H1 (cell line): ENCODE measurements at regions not wholly inside any gene's neighbourhood (a gene's known extent, or its start where the extent isn't known, plus 50 kb on each side); places are given as distances from the start of the nearest gene placed in this dataset.
A peak's percentile ranks its signal among the peaks of the same experiment; 100 is the strongest.

Experiments
- CTCF ChIA-PET: fragments of 300-600 bp; sonication (Branson Sonifier 250); formaldehyde crosslinking; loops from one replicate; lab custom pipeline; 2021; ENCODE audit not compliant: partially characterized antibody; lab: Charles Lee
- POLR2A ChIA-PET: fragments of 300-600 bp; sonication (Branson Sonifier 250); formaldehyde crosslinking; loops from one replicate; lab custom pipeline; 2021; ENCODE audit warnings: inconsistent platforms; ENCODE audit not compliant: partially characterized antibody; lab: Charles Lee
- DNase-seq, 2 experiments: peaks; one replicate each; pipeline versions ENCODE4 v3.0.0 to v3.0.0-alpha.2; 2010 to 2022; ENCODE audit warnings: low spot score in 2 of 2, low read depth in 1 of 2, mixed read lengths in 1 of 2
- FAIRE-seq: peaks from 2 replicates; lab custom pipeline; 2011; peaks lifted over from hg19 to GRCh38; lab: Jason Lieb, UNC
- H2AFZ ChIP-seq: 2 replicates; pipeline ENCODE4 v1.8.1; 2012; ENCODE audit warnings: low read length, inconsistent platforms
- H2AK5ac ChIP-seq: 2 replicates; pipeline ENCODE4 v1.6.1; 2013; ENCODE audit warnings: low read depth, low read length
- H2BK120ac ChIP-seq: replicated peaks from 2 replicates; pipeline ENCODE3; 2013; ENCODE audit warnings: low read depth, low read length, inconsistent platforms
- H2BK12ac ChIP-seq: 2 replicates; pipeline ENCODE4 v1.6.1; 2013; ENCODE audit warnings: low read depth, low read length
- H2BK15ac ChIP-seq: 2 replicates; pipeline ENCODE4 v1.6.1; 2013; ENCODE audit warnings: low read length
- H2BK20ac ChIP-seq: 2 replicates; pipeline ENCODE4 v1.6.1; 2013; ENCODE audit warnings: low read length
- H2BK5ac ChIP-seq: 2 replicates; pipeline ENCODE4 v1.6.1; 2013; ENCODE audit warnings: low read depth, low read length
- H3K14ac ChIP-seq: 2 replicates; pipeline ENCODE4 v1.6.1; 2013; ENCODE audit warnings: inconsistent platforms; ENCODE audit not compliant: insufficient read length
- H3K18ac ChIP-seq: 2 replicates; pipeline ENCODE4 v1.6.1; 2013; ENCODE audit warnings: low read length; ENCODE audit errors: extremely low read depth
- H3K23ac ChIP-seq: 2 replicates; pipeline ENCODE4 v1.6.1; 2013; ENCODE audit warnings: inconsistent platforms; ENCODE audit not compliant: insufficient read length
- H3K23me2 ChIP-seq: 2 replicates; pipeline ENCODE4 v1.6.1; 2013; ENCODE audit warnings: low read depth, low read length
- H3K27ac ChIP-seq: 2 replicates; pipeline ENCODE4 v1.6.1; 2011; ENCODE audit warnings: low read depth, low read length, inconsistent platforms
- H3K27me3 ChIP-seq, 4 experiments: replicated peaks in 1 of 4; 1 replicate in 1 of 4; 2 replicates in 3 of 4; pipeline versions ENCODE4 v1.6.1 to v1.8.1; 2011 to 2013; ENCODE audit warnings: low read length in 3 of 4, mild to moderate bottlenecking in 3 of 4, inconsistent platforms in 2 of 4, mixed read lengths in 2 of 4, moderate library complexity in 1 of 4; ENCODE audit not compliant: control insufficient read depth in 3 of 4, insufficient read depth in 3 of 4; ENCODE audit errors: extremely low read depth in 1 of 4
- H3K36me3 ChIP-seq, 4 experiments: 2 replicates each; pipeline versions ENCODE4 v1.6.1 to v1.8.1; 2011 to 2013; ENCODE audit warnings: mild to moderate bottlenecking in 4 of 4, low read length in 3 of 4, moderate library complexity in 2 of 4, control low read depth in 1 of 4, inconsistent platforms in 1 of 4; ENCODE audit not compliant: insufficient read depth in 4 of 4, control insufficient read depth in 2 of 4
- H3K4ac ChIP-seq: replicated peaks from 2 replicates; pipeline ENCODE3; 2013; ENCODE audit warnings: low read length, low read depth, mixed read lengths, inconsistent platforms; ENCODE audit not compliant: insufficient read length
- H3K4me1 ChIP-seq, 4 experiments: replicated peaks in 1 of 4; 1 replicate in 1 of 4; 2 replicates in 3 of 4; pipeline versions ENCODE4 v1.6.1 to v1.8.1; 2011 to 2013; ENCODE audit warnings: low read length in 3 of 4, inconsistent platforms in 2 of 4, mixed read lengths in 1 of 4; ENCODE audit not compliant: insufficient read depth in 4 of 4, control insufficient read depth in 3 of 4
- H3K4me2 ChIP-seq, 2 experiments: 2 replicates each; pipeline versions ENCODE4 v1.6.1 to v1.8.1; 2011 to 2013; ENCODE audit warnings: low read depth in 2 of 2, low read length in 2 of 2, control low read depth in 1 of 2, inconsistent platforms in 1 of 2, mild to moderate bottlenecking in 1 of 2; ENCODE audit not compliant: insufficient read depth in 1 of 2
- H3K4me3 ChIP-seq, 4 experiments: fragments of 200-600, 300-600 bp in 1 of 4; sonication (generic), shearing (Covaris generic), sonication (Bioruptor Twin) in 1 of 4; 2 replicates each; pipeline versions ENCODE4 v1.5.1 to v1.8.1; 2011 to 2016; ENCODE audit warnings: low read length in 4 of 4, low read depth in 3 of 4, control low read depth in 2 of 4, inconsistent platforms in 2 of 4, mild to moderate bottlenecking in 2 of 4, mixed read lengths in 1 of 4, moderate library complexity in 1 of 4; ENCODE audit not compliant: insufficient read depth in 2 of 4; ENCODE audit errors: extremely low read depth in 1 of 4
- H3K56ac ChIP-seq: replicated peaks from 2 replicates; pipeline ENCODE3; 2013; ENCODE audit warnings: low read depth, mild to moderate bottlenecking, mixed read lengths, low read length, inconsistent platforms; ENCODE audit not compliant: insufficient read length
- H3K79me1 ChIP-seq: 2 replicates; pipeline ENCODE4 v1.6.1; 2013; ENCODE audit warnings: low read depth, low read length, control low read depth
- H3K79me2 ChIP-seq, 2 experiments: 2 replicates each; pipeline versions ENCODE4 v1.6.1 to v1.8.1; 2012 to 2013; ENCODE audit warnings: low read length in 2 of 2, mild to moderate bottlenecking in 2 of 2, inconsistent platforms in 1 of 2; ENCODE audit not compliant: insufficient read depth in 2 of 2, control insufficient read depth in 1 of 2
- H3K9ac ChIP-seq, 4 experiments: replicated peaks in 1 of 4; 1 replicate in 1 of 4; 2 replicates in 3 of 4; pipeline versions ENCODE4 v1.6.1 to v1.8.1; 2011 to 2013; ENCODE audit warnings: low read depth in 3 of 4, low read length in 3 of 4, control low read depth in 2 of 4, mild to moderate bottlenecking in 2 of 4, moderate library complexity in 2 of 4, inconsistent platforms in 1 of 4; ENCODE audit errors: extremely low read depth in 1 of 4
- H3K9me3 ChIP-seq, 2 experiments: 2 replicates each; pipeline versions ENCODE4 v1.6.1 to v1.8.1; 2012 to 2013; ENCODE audit warnings: mild to moderate bottlenecking in 2 of 2, moderate library complexity in 2 of 2, control low read depth in 1 of 2, inconsistent platforms in 1 of 2, low read depth in 1 of 2, low read length in 1 of 2, mixed read lengths in 1 of 2; ENCODE audit not compliant: insufficient read depth in 2 of 2
- H4K20me1 ChIP-seq, 2 experiments: replicated peaks in 1 of 2; 2 replicates each; pipeline versions ENCODE3 to v1.8.1; 2011 to 2013; ENCODE audit warnings: inconsistent platforms in 2 of 2, low read length in 2 of 2, mild to moderate bottlenecking in 1 of 2; ENCODE audit not compliant: insufficient read depth in 2 of 2, control insufficient read depth in 1 of 2
- H4K5ac ChIP-seq: 2 replicates; pipeline ENCODE4 v1.6.1; 2013; ENCODE audit warnings: low read length, low read depth, mixed read lengths, inconsistent platforms; ENCODE audit not compliant: insufficient read length
- H4K8ac ChIP-seq: 2 replicates; pipeline ENCODE4 v1.8.0; 2013; ENCODE audit warnings: mild to moderate bottlenecking, moderate library complexity, low read length, inconsistent platforms; ENCODE audit not compliant: insufficient read depth; ENCODE audit errors: extremely low read depth
- H4K91ac ChIP-seq: replicated peaks from 2 replicates; pipeline ENCODE3; 2013; ENCODE audit warnings: low read length, mixed read lengths, inconsistent platforms; ENCODE audit not compliant: insufficient read length
- BACH1 ChIP-seq: IDR thresholded peaks from 2 replicates; pipeline ENCODE4 v1.6.1; 2012; ENCODE audit warnings: low read length, improper control_type of control experiment
- E2F6 ChIP-seq: IDR thresholded peaks from 2 replicates; pipeline ENCODE4 v1.6.1; 2012; ENCODE audit warnings: inconsistent platforms
- EZH2 ChIP-seq: fragments of 200-600 bp; sonication (generic); IDR thresholded peaks from 2 replicates; pipeline ENCODE4 v1.7.1; 2012; ENCODE audit warnings: low read depth, mild to moderate bottlenecking, moderate library complexity, low read length, inconsistent platforms; ENCODE audit not compliant: severe bottlenecking
- JUN ChIP-seq: IDR thresholded peaks from 2 replicates; pipeline ENCODE4 v1.6.1; 2011; ENCODE audit warnings: low read depth, mild to moderate bottlenecking, improper control_type of control experiment, low read length
- KDM4A ChIP-seq: IDR thresholded peaks from one replicate; pipeline ENCODE4 v1.7.1; 2012; ENCODE audit warnings: low read depth, mild to moderate bottlenecking, moderate library complexity, low read length, inconsistent platforms; ENCODE audit not compliant: severe bottlenecking
- KDM5A ChIP-seq: fragments of 200-600 bp; IDR thresholded peaks from 2 replicates; pipeline ENCODE4 v1.7.1; 2012; ENCODE audit warnings: mild to moderate bottlenecking, low read length, inconsistent platforms, mixed read lengths
- PHF8 ChIP-seq: fragments of 200-600 bp; sonication (generic); conservative IDR thresholded peaks from 2 replicates; pipeline ENCODE4 v1.7.1; 2012; ENCODE audit warnings: low read depth, mild to moderate bottlenecking, inconsistent platforms, low read length, moderate library complexity
- SP2 ChIP-seq: IDR thresholded peaks from 2 replicates; pipeline ENCODE4 v1.6.1; 2012; ENCODE audit warnings: mild to moderate bottlenecking, low read length, inconsistent platforms
- SUZ12 ChIP-seq: fragments of 200-600 bp; sonication (generic); IDR thresholded peaks from 2 replicates; pipeline ENCODE4 v1.6.1; 2012; ENCODE audit warnings: mild to moderate bottlenecking, inconsistent platforms, low read length, moderate library complexity, mixed read lengths
- TAF1 ChIP-seq: IDR thresholded peaks from 2 replicates; pipeline ENCODE4 v1.6.1; 2011; ENCODE audit warnings: mild to moderate bottlenecking, low read depth, low read length
- ZNF274 ChIP-seq: IDR thresholded peaks from 2 replicates; pipeline ENCODE4 v1.7.0; 2012; ENCODE audit warnings: low read length, borderline replicate concordance; ENCODE audit errors: extremely low read depth
- WGBS, 2 experiments: shearing (Covaris generic) in 1 of 2; methylation state at CpG; one replicate each; pipeline versions ENCODE4 v1.1.6 to v1.1.7; 2013 to 2015; ENCODE audit warnings: low lambda C conversion rate in 2 of 2, mixed read lengths in 2 of 2, inconsistent platforms in 1 of 2, low coverage in 1 of 2, missing lambda C conversion rate in 1 of 2; ENCODE audit not compliant: insufficient replicate concordance in 2 of 2, insufficient coverage in 1 of 2, insufficient read length in 1 of 2; ENCODE audit errors: extremely low coverage in 1 of 2, missing lambda C conversion rate in 1 of 2; 5-methylcytosine and 5-hydroxymethylcytosine counted together

- DNase-seq (peak in 1 of 2 experiments; percentile 91), FAIRE-seq (no peak)
- Histone ChIP-seq H3K79me2 (no peaks in the 10 kb centered on the region), H3K14ac (no peak overlapping the region), H3K4me2 (peak overlapping the region in 1 of 2 experiments; percentile 62; a peak in 3 of 4 replicates), H4K5ac (no peak overlapping the region), H3K4me1 (no peaks in the 10 kb centered on the region), H4K8ac (no peak overlapping the region; the same call in 1 of the 2 replicates), H3K9me3 (peaks cover 0 to 8% of the 10 kb centered on the region in 2 experiments; a peak in 2 of 4 replicates), H4K20me1 (no peaks in the 10 kb centered on the region), H2BK12ac (no peak overlapping the region), H3K23ac (no peak overlapping the region), H3K23me2 (no peaks in the 10 kb centered on the region), H3K27ac (no peak overlapping the region), H2BK15ac (no peak overlapping the region), H2AK5ac (no peak overlapping the region), H3K36me3 (peaks cover 0 to 9% (median 0%) of the 10 kb centered on the region in 4 experiments; a peak in 1 of 8 replicates), H2BK5ac (no peak overlapping the region), H2BK20ac (no peak overlapping the region), H3K4me3 (peak overlapping the region in 2 of 4 experiments; percentile 19 to 61; a peak in 4 of 8 replicates), H4K91ac (no peak overlapping the region), H2BK120ac (no peak overlapping the region), H2AFZ (no peak overlapping the region), H3K56ac (no peak overlapping the region), H3K9ac (no peak overlapping the region), H3K18ac (no peak overlapping the region), H3K79me1 (no peaks in the 10 kb centered on the region), H3K4ac (no peak overlapping the region), H3K27me3 (peaks cover 14 to 19% (median 17%) of the 10 kb centered on the region in 4 experiments)
- 21% methylated on average over 66 of the region's 123 CpGs; no CpG with 5 or more reads in 1 of the 2 experiments for WGBS, 2 experiments
- ChIA-PET CTCF (no interaction called here), POLR2A (no interaction called here)
- peak; percentile 92 for TF ChIP-seq EZH2
- peak; percentile 90 for TF ChIP-seq SUZ12
- TF ChIP-seq BACH1: no peak
- TF ChIP-seq PHF8: no peak
- no peak for TF ChIP-seq E2F6
- TF ChIP-seq KDM4A: no peak
- TF ChIP-seq SP2: no peak
- TF ChIP-seq JUN: no peak
- no peak for TF ChIP-seq TAF1
- TF ChIP-seq ZNF274: no peak
- no peak for TF ChIP-seq KDM5A
Measured at GRCh38 chr2:91477731-91478672, 2786.5 kb downstream of the RPIA start.
